Kidney glomerular epithelial cell (primary cell): ENCODE measurements at regions not wholly inside any gene's neighbourhood (a gene's known extent, or its start where the extent isn't known, plus 50 kb on each side); places are given as distances from the start of the nearest gene placed in this dataset.

Source experiments
- DNase-seq: peaks from one replicate; lab custom pipeline; 2025; lab: John Stamatoyannopoulos, UW

DNA sequence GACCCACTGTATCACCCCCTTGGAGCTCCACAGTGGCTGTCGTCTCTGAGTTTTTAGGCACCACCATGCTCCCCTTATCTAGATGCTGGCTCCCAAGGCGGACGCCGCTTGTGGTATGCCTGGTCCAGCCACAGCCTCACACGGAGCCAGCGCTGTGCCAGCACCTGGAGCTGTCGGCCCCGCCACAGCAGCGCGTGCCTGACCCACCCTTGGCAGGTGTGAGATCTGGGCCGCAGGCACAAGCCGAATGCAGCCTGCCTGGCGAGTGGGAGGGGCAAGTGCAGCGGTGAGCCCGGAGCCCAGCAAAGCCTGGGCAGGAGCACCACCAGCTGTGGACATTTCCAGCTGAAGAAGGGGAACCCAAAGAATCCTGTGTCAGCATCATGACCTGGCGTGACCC is 91.9 kb upstream of the BACE2 start:
- DNase-seq = no peak

DNA sequence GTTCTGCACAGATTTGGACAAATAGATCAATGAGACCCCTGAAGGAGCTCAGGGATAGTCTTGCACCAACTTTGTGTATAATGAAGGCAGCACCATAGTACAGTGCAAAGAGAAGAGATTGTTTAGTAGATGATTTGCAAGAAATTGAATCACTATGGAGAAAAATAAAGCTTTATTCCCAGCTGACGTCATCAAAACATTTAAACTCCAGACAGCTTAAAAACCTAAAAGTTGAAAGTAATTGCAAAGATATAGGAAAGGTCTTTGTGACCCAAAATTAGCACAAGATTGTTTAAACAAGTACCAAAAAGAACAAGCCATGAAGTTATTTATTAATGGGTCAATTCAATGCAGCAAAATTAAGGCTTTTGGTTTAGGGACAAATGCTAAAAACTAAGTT is 88.8 kb upstream of the BACE2 start:
- no peak for DNase-seq

DNA sequence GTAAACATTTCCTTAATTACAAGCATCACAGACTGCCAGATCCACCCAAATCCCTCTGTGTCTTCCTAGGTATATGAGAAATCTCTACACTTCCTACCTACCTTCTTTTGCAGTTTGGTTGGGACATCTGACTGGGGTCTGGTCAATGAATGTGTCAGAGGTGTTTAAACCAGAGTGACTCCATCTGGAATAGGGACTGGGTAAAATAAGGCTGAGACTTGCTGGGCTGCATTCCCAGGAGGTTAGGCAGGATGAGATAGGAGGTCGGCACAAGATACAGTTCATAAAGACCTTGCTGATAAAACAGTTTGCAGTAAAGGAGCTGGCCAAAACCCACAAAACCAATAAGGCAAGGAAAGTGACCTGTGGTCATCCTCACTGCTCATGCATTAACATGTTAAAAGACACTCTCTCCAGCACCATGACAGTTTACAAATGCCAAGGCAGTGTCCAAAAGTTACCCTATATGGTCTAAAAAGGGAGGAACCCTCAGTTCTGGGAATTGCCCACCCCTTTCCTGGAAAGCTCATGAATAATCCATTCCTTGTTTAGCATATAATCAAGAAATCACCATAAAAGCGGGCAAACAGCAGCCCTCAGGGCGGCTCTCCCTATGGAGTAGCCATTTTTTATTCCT is 87.4 kb upstream of the BACE2 start:
- DNase-seq = no peak

DNA sequence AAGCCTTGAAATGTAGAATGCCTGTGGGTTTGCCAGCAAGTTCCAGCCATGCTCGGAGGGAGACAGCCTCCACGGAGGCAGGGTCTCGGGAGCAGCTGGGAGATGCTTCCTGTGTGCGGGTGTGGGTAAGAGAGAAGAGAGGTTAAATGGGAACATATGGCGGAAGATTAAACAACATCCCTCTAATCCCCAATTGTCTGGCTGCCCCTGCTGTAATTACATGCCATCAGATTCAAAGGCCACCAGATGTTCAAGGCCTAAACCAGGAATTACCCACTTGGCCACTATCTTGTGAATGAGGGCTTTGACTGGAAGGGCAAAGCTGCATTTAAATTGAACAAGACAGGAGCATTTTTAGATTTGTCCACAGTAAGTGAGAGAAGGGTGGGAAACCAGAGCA is 81.4 kb upstream of the BACE2 start:
- no peak for DNase-seq

DNA sequence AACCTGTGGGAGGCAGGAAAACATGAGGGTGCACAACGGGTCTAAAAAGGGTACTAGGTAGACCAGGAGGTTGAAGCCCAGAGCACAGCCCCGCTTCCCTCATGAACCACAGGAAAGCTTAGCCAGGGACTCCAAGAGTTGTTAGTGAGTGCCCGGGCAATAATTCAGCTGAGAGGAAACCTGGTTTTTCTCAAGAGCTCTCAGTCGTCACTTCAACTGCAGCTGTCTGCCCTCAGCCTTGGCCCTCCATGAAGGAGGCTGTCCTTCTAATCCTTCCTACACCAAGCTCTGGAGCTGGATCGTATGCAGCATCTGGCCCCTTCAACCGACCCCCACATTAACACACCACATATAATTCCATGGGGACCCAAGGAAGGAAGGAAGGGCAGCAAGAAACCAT is 77.0 kb upstream of the BACE2 start:
- DNase-seq = no peak

DNA sequence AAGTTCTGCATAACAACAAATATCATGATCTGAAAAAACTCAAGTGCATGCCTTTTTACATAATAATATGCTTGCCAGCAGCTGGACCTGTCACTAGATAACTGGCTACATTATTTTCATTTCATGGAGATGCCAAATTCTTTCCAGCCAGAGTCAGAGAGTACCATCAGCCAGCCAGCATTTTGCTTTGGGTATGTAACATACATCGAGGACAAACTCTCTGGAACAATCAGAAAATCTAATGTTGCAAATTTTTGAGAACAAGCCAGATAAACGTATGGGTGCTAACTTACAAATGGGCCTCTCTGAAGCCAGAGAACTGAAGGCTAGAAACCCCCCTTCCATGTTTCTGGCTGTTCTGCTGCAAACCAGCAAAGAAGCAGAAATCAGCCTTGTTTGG is 76.3 kb upstream of the BACE2 start:
- no peak for DNase-seq

DNA sequence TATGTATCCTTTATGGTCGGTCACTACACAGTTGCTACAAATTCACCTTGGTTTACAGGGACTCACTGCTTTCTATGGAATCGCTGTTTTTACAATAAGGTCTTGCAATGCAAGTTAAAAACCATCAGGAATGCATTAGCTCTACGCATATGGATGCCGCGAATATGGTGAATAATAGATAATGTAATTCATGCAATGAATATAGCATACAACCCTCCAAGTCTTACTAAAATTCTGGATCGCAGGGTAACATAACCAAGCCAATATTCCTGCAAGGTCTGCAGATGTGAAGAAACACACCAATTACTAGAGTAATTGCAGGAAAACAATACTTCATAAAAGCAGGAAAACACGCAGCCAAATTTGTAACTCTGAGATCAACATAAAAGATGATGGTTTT is 75.6 kb upstream of the BACE2 start:
- no peak for DNase-seq

DNA sequence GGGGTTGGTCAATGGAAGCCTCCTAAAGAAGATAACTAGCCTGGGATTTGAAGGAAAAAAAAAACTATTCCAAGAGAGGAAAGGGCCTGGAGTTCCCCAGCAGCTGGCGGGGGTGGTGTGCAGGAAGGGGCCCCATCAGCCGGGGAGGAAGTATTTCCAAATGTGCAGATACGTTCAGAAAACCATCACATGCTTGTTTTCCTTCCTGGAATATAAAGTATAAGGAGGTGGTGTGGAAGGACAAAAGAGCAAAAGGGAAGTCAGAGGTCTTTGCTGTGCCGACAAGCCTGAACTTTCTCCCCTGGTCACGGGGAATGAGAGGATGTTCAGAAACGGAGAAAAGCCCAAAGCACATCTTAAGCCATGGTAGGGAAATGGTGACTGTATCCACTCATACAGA is 72.0 kb upstream of the BACE2 start:
- no peak for DNase-seq

DNA sequence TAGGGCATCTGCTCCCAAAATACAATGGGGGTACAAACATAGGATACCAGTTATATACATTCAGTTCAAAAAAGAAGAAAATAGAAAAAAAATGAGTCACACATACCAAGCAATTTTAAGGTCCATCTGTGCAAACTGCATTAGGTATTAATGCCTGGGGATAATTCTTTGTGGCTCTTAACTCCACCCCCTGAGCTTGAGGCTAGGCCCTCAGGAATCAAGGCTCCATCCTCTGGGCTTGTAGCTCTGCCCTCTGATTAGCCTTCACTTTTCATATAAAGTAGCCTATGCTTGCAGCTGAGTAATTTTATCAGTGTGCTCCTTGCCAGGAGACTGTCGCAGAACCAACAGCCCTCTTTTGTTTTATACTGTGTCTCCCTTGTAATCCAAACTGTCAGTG is 69.9 kb upstream of the BACE2 start:
- no peak for DNase-seq

DNA sequence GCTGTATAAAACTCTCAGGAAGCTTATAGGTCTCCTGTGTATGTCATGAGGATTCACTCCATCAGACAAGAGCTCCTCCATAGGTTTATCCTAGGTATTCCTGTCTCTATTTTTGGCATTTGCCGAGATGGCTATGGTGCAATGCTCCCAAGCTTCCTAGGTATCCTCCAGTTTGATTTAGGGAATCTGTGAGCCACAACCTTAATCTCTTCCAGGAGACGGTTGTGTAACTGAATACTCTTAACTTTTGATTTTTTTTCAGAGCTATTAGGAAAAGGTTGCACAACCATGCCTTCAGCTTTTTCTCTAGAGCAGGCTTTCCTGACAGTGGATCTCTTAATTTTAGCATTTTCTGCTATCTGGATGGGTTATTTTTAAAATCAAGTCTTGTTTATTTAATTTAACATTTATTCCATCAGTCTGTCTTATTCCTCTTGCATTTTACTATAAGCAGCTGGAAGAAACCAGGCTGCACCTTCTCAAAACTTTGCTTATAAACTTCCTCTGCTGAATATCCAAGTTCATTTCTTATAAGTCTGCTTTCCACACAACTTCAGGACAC is 69.4 kb upstream of the BACE2 start:
- DNase-seq = no peak

DNA sequence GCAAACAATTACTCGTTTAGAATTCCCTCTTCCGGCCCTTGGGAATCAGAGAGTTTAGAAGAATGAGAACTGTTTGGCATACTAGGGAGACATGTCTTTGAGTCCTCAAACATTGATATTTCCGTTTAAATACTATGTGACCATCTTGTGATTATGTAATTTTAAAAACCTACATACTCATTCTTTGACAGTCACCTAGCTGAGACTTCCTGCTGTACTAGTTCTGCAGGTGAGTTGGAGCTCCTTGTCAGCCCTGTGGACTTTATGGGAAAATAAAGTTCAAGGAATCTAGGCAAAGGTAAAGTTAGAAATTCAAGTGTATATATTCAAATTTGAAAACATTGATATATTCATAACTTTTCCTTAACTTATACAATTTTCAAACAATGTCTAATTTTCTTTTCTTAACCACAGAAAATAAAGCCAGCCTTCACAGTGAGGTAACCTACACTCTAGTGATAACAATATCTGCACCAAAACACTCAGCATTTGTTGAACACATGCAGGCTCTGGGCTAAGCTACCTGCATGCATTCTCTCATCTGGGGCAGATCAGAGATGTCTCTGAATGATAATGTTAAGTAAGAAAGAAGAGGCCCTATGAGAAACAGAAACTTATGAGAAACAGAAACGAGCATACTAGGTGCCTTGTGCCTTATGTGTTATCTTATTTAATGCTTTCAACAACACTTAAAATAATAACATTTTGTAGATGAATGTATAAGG is 67.0 kb upstream of the BACE2 start:
- DNase-seq = no peak

DNA sequence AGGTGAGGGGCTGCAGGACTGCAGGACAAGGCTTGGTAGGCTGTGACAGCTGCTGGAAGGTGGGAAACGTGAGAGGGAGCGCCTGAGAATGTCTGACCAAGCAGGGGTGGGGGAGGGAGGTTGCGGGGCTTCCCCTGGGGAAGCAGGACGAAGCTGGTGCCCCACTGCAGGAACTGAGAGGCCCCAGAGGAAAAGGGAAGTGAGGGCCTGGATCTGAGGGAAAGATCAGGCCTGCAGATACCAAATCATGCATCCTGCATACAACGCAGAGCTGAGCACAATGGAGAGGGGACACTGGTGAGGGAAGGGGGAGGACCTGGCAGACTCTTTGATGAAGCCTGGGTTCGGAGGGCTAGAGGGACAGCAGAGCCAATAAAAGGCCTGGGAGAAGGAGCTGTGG is 65.7 kb upstream of the BACE2 start:
- DNase-seq = no peak

DNA sequence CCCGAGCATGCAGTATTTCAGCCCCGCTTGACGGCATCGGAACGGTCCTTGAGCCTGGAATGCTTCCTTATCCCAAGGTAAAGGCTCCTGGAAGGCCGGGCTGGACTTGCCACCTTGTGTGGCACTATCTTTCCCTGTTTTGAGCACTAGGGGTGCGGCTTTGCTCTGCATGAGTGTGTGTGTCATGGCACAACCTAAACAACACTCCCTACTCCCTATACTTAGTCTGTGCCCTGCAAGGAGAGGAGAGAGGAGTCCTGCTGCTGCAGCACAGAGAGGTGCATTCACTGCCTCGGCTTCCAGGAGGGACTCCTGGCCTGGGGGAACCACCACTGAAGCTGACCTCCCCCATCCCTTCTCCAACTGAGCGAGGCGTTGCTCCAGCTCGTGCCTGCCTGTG is 60.4 kb upstream of the BACE2 start:
- DNase-seq = no peak

DNA sequence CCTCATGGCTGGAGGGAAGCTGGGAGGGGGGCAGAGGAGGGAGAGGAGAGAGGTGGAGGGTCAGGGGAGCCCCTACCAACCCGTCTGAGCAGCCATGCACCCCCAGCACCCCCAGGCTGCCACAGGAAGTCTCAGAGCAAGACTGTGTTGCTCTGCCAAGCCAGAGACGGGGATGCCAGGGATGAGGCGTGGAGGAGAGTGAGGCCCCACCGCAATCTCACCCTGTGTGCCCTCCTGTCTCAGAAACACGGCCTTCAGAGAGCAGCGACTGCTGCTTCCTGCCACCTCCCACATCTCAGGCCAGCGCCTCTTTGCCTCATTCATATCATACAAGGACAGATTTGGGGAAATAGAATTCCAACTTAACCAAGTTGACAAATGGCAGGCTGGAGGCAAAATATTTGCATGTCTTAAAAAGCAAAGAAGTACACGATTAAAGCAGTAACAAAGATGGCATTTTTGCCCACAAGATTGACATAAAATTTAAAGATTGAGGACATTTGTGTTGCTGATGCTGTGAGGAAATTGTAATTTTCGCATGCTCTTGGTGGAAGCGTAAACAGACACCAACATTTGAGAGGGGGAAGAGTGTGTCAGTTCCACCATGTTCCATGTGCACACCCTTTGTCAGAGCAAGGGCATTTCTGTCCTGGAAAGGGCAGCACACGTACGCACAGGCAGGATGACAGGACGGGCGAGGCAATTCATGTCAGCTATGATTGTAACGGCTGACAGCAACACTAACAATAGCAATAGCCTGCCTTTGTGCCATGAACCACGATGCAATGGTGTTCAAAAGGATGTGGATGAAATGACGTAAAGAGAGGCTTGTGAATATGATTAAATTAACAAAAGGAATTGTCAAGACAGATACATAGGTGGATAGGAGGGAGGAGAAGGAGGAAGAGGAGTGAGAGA is 59.0 kb upstream of the BACE2 start:
- DNase-seq = no peak

DNA sequence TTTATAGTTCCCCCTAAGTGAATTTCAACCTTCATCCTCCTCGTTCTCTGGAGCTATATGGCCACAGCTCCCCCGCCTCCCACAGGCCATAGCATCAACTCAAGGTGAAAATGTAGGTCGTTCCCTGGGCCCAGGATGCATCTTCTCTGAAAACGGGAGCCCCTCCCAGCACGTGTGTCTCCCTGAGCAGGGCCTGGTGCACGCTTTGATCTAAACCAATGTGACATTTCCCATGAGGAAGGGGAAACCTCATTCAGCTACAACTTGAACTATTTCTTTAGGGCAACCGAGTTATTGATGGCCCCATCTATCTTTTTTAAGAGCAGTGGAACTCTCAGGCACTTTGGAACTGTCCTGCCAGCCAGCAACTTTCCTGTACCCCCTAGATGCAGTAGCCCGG is 57.8 kb upstream of the BACE2 start:
- DNase-seq = no peak

DNA sequence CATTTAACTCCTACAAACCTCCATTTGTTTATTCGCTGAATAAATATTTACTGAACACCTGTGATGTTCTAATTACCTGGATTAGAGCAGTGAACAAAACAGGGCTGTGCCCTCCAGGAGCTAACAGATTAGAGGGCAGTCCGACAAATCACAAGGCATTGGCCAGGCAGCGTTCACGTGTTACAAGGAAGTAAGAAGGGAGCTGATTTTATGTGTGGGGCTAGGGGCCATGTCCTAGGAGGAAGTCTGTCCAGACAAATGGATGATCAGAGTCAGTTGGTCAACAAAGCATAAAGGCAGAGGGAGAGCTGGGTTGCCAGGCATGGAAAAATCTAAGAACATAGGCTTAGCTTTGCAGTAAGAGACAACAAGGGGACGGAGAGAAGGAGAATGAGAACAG is 57.3 kb upstream of the BACE2 start:
- no peak for DNase-seq

DNA sequence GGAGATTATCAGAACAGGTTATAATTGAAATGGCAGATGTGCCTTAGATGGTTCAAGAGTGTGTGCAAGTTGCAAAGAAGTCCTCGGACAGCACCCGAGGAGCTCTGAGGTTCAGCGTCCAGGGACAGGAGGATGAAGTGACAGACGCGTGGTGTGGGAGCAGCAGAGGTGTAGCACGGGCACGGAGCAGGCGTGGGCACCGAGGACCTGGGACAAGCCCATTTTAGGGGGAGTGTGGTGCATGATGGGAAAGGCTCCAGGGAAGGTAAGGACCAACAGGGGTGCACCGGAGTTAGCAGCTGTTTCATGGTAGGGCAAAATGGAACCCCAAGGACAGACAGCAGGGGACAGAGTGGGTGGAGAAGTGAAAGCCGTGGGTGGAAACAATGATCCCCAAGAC is 56.3 kb upstream of the BACE2 start:
- DNase-seq = no peak

DNA sequence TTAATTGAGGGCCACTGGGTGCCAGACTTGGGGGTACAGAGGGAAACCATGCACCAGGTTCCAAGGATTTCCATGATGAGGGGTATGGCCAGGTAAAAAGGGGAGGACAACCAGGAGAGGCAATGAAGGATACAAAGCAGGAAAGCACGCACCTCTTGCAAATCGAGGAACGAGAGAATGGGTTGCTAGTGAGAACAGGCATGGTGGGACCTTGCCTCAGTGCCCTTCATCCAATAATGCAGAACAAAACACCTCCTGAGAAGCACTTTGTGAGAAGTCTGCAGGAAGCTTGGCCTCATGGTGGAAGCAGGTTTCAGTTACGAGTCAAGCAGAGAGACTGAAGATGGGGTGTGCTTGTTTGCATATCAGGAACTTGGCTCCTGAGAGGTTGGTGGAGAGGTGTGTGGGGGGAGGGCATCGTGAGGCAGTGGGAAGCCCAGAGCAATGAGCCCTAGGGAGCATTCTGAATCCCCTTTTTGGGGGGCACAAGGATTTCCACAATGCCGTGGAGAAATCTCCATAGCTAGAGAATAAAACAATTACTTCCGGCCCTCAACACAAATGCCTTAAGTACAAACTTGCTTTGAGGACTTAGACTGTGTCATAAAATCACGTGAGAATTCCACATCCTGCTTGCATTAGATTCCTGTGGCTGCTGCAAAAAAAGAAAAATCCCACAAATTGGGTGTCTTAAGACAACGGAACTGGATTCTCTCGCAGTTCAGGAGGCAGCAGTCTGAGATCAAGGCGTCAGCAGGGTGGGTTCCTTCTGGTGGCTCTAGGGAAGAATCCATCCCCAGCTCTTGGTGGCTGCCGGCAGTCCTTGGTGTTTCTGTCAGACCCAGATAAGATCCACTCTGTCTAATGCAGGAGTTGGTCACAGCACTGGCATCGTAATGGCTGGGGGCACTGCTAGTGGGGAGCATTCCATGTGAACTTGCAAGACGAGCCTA is 54.9 kb upstream of the BACE2 start:
- DNase-seq = no peak

DNA sequence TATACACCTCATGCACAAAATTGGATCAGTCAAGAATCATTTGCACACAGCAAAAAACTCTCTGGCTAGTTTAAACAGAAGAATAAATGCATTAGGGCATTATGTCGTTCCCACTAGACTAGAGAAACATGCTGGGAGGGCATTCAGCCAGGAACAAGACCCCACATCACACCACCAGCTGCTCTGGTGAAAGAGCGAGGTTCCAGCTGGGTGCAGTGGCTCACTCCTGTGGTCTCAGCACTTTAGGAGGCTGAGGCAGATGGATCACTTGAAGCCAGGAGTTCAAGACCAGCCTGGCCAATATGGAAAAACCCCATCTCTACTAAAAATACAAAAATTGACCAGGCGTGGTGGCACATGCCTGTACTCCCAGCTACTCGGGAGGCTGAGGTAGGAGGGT is 52.1 kb upstream of the BACE2 start:
- DNase-seq = no peak
